ENCODE measurements at regions not wholly inside any gene's neighbourhood (a gene's known extent, or its start where the extent isn't known, plus 50 kb on each side); places are given as distances from the start of the nearest gene placed in this dataset.
A peak's percentile ranks its signal among the peaks of the same experiment; 100 is the strongest.
"Not testable (repeated sequence)": the region's sequence is repeated elsewhere in the genome, so short reads cannot be mapped to it uniquely, and the experiment has no call there.

DNA sequence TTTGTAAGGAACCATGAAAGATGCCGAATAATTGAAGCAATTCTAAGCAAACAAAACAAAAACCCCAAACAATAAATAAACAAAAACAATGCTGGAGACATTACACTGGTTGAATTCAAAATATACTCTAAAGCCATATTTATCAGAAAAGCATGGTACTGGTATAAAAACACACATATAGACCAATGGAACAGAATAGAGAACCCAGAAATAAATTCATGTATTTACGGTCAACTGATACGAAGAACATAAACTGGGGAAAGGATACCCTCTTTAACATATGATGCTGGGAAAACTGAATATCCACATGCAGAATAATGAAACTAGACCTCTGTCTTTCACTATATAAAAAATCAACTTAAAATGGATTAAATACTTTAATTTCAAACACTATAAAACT lies 214.3 kb upstream of the PDZRN3 start:
- Histone ChIP-seq H2AFZ (ENCODE audit: low read depth, low read length) (no peak overlapping the region), H3K27me3 (ENCODE audit: insufficient read depth, low read length) (no peaks in the 10 kb centered on the region), H3K9me3 (ENCODE audit: low read length) (peaks cover 3% of the 10 kb centered on the region), H3K4me3 (ENCODE audit: low read length) (no peak overlapping the region), H3K4me1 (ENCODE audit: insufficient read depth, low read length) (no peaks in the 10 kb centered on the region), H3K36me3 (ENCODE audit: insufficient read depth, low read length) (no peaks in the 10 kb centered on the region)

DNA sequence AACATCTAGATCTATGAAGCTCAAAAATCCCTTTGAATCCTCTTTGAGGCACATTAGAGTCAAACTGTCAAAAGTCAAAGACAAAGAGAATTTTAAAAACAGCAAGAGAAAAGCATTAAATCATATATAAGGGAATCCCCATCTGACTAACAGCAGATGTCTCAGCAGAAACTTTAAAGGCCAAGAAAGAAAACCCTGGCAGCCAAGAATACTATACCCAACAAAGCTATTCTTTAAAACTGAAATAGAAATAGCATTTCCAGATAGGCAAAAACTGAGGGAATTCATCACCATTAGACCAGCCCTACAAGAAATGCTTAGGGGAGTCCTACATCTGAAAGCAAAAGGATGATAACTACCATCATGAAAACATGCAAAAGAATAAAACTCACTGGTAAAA lies 211.2 kb upstream of the PDZRN3 start:
- H3K36me3 ChIP-seq (ENCODE audit: insufficient read depth, low read length) = no peaks in the 10 kb centered on the region
- no peak overlapping the region for H3K4me3 ChIP-seq (ENCODE audit: low read length)
- peaks cover 3% of the 10 kb centered on the region for H3K9me3 ChIP-seq (ENCODE audit: low read length)
- no peaks in the 10 kb centered on the region for H3K27me3 ChIP-seq (ENCODE audit: insufficient read depth, low read length)
- H3K4me1 ChIP-seq (ENCODE audit: insufficient read depth, low read length) = no peaks in the 10 kb centered on the region
- no peak overlapping the region for H2AFZ ChIP-seq (ENCODE audit: low read depth, low read length)

DNA sequence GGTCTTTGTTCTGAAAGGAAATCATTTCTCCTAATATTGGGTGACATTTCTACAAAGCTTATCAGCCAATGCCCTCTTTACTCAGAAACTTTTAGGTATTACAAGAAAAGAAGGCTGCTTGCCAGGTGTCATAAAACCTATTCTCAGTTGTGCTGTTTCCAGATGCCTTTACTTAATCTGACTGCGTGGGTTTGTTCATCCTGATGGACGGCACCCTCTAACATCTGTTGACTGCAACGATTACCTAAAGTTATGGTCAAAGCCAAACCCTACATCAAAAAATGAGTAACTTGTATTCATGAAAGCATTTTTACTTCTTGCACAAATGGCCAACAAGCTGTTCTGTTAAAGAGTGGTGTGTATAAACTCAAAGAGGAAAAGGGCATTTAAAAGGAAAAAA lies 207.7 kb upstream of the PDZRN3 start:
- Histone ChIP-seq H3K4me1 (ENCODE audit: insufficient read depth, low read length) (no peaks in the 10 kb centered on the region), H3K36me3 (ENCODE audit: insufficient read depth, low read length) (no peaks in the 10 kb centered on the region), H3K27me3 (ENCODE audit: insufficient read depth, low read length) (no peaks in the 10 kb centered on the region), H3K4me3 (ENCODE audit: low read length) (no peak overlapping the region), H3K9me3 (ENCODE audit: low read length) (peaks cover 3% of the 10 kb centered on the region), H2AFZ (ENCODE audit: low read depth, low read length) (no peak overlapping the region)

DNA sequence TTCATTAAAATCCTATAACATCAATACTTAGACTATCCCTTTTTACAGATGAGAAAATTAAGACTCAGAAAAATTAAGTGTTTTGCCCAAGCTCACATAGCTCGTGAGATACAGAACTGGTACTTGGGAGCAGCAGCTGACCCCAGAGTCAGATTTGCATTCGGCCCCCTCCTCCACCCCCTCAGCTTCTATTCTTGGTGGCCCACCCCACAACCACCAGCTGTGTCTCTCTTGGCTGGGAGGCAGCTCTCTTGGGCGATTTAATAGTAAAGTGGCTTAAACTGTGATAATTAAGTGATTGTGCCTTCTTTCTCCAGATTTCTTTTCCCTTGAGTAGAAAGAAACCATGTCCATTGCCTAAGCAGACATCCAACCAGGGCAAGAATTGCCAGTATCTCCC lies 203.6 kb upstream of the PDZRN3 start:
- Histone ChIP-seq H3K4me3 (ENCODE audit: low read length) (no peak overlapping the region), H3K4me1 (ENCODE audit: insufficient read depth, low read length) (no peaks in the 10 kb centered on the region), H3K36me3 (ENCODE audit: insufficient read depth, low read length) (no peaks in the 10 kb centered on the region), H2AFZ (ENCODE audit: low read depth, low read length) (no peak overlapping the region), H3K9me3 (ENCODE audit: low read length) (no peaks in the 10 kb centered on the region), H3K27me3 (ENCODE audit: insufficient read depth, low read length) (no peaks in the 10 kb centered on the region)

DNA sequence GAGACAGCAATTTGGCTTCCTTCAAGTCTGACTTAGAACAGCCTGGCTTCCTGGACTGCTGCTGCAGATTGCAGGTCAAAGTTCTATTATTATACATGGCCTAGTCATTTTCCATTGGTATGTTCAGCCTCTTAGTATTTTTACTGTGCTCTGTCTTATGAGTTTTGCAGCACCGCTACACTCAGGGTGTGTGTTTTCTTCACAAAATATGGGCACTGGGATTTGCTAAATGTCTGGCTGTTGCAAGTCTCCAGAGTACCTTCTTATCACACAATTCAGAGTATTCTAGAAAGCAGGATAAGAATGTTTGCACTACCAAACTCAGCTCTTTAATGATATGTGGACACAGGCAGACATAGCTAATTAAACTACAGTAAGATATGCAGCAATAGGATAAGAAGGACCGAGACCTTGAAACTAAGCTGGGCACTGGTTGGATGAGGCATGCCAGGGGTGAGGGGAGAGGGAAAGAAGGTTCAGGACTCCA lies 203.0 kb upstream of the PDZRN3 start:
- H2AFZ ChIP-seq (ENCODE audit: low read depth, low read length) = no peak overlapping the region
- no peaks in the 10 kb centered on the region for H3K9me3 ChIP-seq (ENCODE audit: low read length)
- H3K27me3 ChIP-seq (ENCODE audit: insufficient read depth, low read length) = no peaks in the 10 kb centered on the region
- H3K36me3 ChIP-seq (ENCODE audit: insufficient read depth, low read length) = no peaks in the 10 kb centered on the region
- H3K4me1 ChIP-seq (ENCODE audit: insufficient read depth, low read length) = no peaks in the 10 kb centered on the region
- no peak overlapping the region for H3K4me3 ChIP-seq (ENCODE audit: low read length)

DNA sequence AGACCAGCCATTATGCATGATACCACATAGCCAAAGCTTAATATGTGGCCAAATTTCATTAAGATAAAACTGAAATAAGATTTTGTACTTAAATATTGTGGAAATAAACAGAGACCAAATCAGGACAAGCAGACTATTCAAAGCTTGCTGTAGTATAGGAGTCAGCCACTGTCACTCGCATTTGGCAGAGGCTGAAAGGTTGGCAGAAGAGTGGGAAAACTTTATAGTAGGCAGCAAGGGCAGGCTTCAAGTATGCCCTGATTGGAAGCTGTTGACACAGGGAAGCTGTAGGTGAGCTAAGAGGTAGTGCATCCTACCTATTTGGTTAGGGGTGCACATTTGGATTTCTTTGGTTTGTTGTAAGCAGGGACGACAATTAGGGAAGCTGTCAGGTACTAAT lies 202.5 kb upstream of the PDZRN3 start:
- H3K36me3 ChIP-seq (ENCODE audit: insufficient read depth, low read length) = no peaks in the 10 kb centered on the region
- no peaks in the 10 kb centered on the region for H3K4me1 ChIP-seq (ENCODE audit: insufficient read depth, low read length)
- H3K9me3 ChIP-seq (ENCODE audit: low read length) = no peaks in the 10 kb centered on the region
- H2AFZ ChIP-seq (ENCODE audit: low read depth, low read length) = no peak overlapping the region
- no peaks in the 10 kb centered on the region for H3K27me3 ChIP-seq (ENCODE audit: insufficient read depth, low read length)
- no peak overlapping the region for H3K4me3 ChIP-seq (ENCODE audit: low read length)

DNA sequence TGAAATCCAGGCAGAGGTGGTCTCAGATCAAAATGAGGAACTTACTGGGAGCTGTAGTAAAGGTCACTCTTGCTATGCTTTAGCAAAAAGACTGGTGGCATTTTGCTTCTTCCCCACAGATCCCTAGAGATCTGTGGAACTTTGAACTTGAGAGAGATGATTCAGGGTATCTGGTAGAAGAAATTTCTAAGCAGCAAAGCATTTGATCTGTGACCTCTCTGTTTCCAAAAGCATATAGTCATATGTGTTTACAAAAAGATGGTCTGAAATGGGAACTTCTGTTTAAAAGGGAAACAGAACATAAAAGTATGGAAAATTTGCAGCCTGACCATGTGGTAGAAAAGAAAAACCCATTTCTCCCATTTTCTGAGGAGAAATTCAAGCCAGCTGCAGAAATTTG lies 196.2 kb upstream of the PDZRN3 start:
- H3K27me3 ChIP-seq (ENCODE audit: insufficient read depth, low read length); H3K4me1 ChIP-seq (ENCODE audit: insufficient read depth, low read length); H3K9me3 ChIP-seq (ENCODE audit: low read length); H3K36me3 ChIP-seq (ENCODE audit: insufficient read depth, low read length); H2AFZ ChIP-seq (ENCODE audit: low read depth, low read length); H3K4me3 ChIP-seq (ENCODE audit: low read length): not testable (repeated sequence)

DNA sequence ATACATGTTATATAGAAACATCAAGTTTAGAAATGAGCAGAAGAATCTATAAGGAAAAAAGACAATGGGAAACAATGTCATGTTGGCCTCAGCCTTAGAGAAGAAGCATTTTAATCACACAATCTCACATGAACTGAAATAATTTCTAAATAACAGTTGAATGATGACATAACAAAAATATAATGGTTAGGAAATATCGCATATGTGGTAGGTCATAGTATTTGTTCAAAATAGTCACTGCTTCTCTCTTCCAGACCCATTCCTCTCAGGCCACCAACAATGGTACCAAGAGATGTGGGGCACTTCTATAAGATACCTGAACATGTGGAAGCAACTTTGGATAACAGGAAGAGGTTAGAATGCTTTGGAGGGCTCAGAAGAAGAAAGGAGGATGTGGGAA lies 195.7 kb upstream of the PDZRN3 start:
- Histone ChIP-seq H3K36me3 (ENCODE audit: insufficient read depth, low read length) (no peaks in the 10 kb centered on the region), H3K9me3 (ENCODE audit: low read length) (peaks cover 6% of the 10 kb centered on the region), H3K27me3 (ENCODE audit: insufficient read depth, low read length) (no peaks in the 10 kb centered on the region), H3K4me3 (ENCODE audit: low read length) (no peak overlapping the region), H3K4me1 (ENCODE audit: insufficient read depth, low read length) (no peaks in the 10 kb centered on the region), H2AFZ (ENCODE audit: low read depth, low read length) (no peak overlapping the region)

DNA sequence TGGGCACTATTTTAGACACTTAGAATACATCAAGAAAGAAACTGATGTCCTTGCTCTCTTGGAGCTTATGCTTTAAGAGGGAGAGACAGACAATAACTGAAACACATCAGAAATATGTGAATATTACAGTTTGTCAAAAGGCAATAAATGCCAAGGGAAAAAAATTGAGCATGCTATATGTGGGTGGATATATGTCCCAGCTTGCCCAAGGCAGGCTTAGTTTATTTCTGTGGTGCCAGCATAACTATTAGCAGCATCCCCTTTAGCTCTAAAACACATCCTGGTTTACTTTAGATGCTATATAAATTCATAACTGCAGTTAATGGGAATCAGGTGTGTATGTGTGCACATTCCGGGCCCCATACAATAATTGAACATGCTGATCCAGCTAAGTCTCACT lies 191.2 kb upstream of the PDZRN3 start:
- Histone ChIP-seq H3K4me1 (ENCODE audit: insufficient read depth, low read length) (no peaks in the 10 kb centered on the region), H3K9me3 (ENCODE audit: low read length) (no peaks in the 10 kb centered on the region)

DNA sequence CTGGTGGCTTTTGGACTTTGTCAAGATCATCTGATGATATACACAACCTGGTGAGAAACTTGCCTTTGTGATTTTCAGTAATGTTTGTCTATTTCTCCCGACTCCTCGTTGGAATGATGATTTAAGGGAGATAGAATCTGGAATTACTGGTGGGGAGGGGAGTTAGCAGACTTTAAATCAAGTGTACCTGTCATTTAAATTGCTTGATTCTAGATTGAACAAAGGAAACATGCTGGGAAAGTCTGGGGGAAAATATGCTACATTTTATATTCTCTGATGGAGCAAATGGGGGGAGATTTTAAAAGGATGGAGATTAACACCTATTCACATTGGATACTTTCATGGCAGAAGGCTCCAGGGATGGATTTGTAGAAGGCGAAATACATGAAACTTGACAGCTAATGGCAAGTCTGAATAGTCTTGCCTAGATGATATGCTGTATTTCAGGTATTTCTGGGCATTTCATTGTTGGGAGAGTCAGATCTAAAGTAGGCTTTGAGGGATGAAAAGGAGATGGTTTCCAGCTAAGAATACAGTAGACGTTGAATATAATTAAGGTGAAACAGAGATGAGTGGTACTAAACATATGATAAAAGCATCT lies 189.1 kb upstream of the PDZRN3 start:
- Histone ChIP-seq H3K9me3 (ENCODE audit: low read length) (no peaks in the 10 kb centered on the region), H2AFZ (ENCODE audit: low read depth, low read length) (no peak overlapping the region), H3K27me3 (ENCODE audit: insufficient read depth, low read length) (no peaks in the 10 kb centered on the region), H3K36me3 (ENCODE audit: insufficient read depth, low read length) (no peaks in the 10 kb centered on the region), H3K4me1 (ENCODE audit: insufficient read depth, low read length) (peaks cover 5% of the 10 kb centered on the region), H3K4me3 (ENCODE audit: low read length) (no peak overlapping the region)

More for the DNA sequence above, 191.2 kb upstream of the PDZRN3 start:
- Histone ChIP-seq H3K27me3 (ENCODE audit: insufficient read depth, low read length) (no peaks in the 10 kb centered on the region), H3K4me3 (ENCODE audit: low read length) (no peak overlapping the region), H3K36me3 (ENCODE audit: insufficient read depth, low read length) (no peaks in the 10 kb centered on the region), H2AFZ (ENCODE audit: low read depth, low read length) (no peak overlapping the region)

DNA sequence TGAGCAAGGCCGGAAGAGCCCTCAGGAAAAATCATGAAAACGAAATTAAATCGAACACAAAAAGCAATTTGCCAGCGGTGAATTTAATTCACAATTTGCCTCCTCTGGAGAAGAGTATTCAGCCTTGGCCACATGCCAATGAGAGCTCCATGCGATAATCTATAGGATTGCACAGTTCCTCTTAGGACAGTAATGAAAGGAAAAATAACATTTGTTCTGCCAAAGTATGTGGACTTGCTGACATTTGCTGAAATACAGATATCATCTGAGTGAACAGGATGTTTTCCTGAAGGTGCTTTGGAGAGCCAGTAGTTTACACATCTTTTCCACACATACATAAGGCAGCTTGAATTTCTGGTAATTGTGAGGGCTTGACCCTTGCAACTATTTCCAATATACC lies 188.6 kb upstream of the PDZRN3 start:
- Histone ChIP-seq H2AFZ (ENCODE audit: low read depth, low read length) (no peak overlapping the region), H3K9me3 (ENCODE audit: low read length) (no peaks in the 10 kb centered on the region), H3K36me3 (ENCODE audit: insufficient read depth, low read length) (no peaks in the 10 kb centered on the region), H3K4me3 (ENCODE audit: low read length) (no peak overlapping the region), H3K27me3 (ENCODE audit: insufficient read depth, low read length) (no peaks in the 10 kb centered on the region), H3K4me1 (ENCODE audit: insufficient read depth, low read length) (peaks cover 6% of the 10 kb centered on the region)

DNA sequence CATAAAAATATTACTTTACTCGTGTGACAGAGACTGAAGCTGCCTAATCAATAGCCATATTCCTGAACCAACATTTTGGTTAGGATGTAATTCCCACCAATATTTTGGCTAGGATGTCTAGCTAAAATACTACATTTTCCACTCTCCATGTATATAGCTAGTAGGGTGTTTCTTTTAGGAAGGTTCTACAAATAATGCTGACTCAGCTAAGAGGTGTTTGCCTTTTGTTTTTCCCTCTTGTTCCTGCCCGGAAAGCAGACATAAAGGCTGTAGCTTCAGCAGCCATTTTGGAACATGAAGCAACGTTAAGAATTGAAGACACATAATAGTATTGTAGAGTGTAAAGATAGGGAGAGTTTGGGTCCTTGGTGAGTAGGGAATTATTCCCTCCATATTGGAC lies 187.3 kb upstream of the PDZRN3 start:
- Histone ChIP-seq H3K4me3 (ENCODE audit: low read length) (no peak overlapping the region), H3K36me3 (ENCODE audit: insufficient read depth, low read length) (no peaks in the 10 kb centered on the region), H3K9me3 (ENCODE audit: low read length) (no peaks in the 10 kb centered on the region), H2AFZ (ENCODE audit: low read depth, low read length) (no peak overlapping the region), H3K4me1 (ENCODE audit: insufficient read depth, low read length) (peaks cover 6% of the 10 kb centered on the region), H3K27me3 (ENCODE audit: insufficient read depth, low read length) (no peaks in the 10 kb centered on the region)

DNA sequence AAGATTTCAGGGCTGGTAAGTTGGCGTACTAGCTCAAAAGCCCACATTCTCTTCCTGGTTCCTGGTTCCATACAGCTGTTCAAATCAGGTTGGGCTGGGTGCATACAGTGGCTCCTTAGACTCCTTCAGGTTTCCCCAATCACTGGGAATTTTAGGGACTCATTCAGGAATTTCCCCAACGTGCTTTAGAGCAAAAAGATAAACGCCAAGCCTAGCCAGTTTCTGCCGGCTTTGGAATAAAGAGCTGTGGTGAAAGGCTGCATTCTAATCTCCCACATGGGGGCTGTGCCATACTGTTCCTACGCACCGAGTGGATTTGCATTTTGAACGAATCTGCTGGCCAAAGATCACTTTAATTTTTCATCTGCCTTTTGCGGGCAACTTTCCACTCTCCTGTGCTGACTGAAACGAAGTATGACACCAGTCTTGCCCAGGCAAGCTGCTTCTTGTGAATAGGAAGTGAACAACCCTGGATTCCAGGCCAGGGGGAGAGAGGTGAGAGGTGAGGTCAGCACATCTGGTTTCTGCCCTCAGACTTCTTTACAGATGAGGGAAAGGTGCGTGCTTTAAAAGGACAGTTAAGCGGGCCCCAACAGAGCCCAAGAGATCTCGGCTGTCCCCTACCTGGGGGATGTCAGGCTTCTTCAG lies 184.2 kb upstream of the PDZRN3 start:
- H2AFZ ChIP-seq (ENCODE audit: low read depth, low read length) = peak overlapping the region; percentile 34
- peaks cover 6% of the 10 kb centered on the region for H3K4me1 ChIP-seq (ENCODE audit: insufficient read depth, low read length)
- H3K4me3 ChIP-seq (ENCODE audit: low read length) = no peak overlapping the region
- H3K27me3 ChIP-seq (ENCODE audit: insufficient read depth, low read length) = no peaks in the 10 kb centered on the region
- H3K36me3 ChIP-seq (ENCODE audit: insufficient read depth, low read length) = no peaks in the 10 kb centered on the region
- no peaks in the 10 kb centered on the region for H3K9me3 ChIP-seq (ENCODE audit: low read length)

DNA sequence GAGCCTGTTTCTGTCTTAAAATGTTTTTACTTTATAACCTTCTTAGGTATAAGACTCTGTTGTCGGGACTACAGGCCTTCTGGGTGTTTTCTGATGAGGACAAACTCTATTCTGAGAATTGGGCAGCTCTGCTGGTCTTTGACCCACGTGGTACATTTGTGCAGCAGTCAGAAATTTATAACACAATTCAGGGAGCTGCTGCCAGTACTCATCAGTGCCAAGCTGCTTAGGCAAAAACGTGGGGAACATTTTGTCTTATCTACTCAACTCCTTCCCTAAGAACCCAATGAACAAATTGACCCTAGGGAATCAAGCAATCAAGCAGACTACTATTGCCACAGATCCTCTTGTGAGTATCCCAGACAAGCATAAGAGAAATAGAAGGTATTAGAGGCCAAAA lies 180.7 kb upstream of the PDZRN3 start:
- H3K27me3 ChIP-seq (ENCODE audit: insufficient read depth, low read length) = no peaks in the 10 kb centered on the region
- peaks cover 6% of the 10 kb centered on the region for H3K4me1 ChIP-seq (ENCODE audit: insufficient read depth, low read length)
- H3K4me3 ChIP-seq (ENCODE audit: low read length) = no peak overlapping the region
- no peak overlapping the region for H2AFZ ChIP-seq (ENCODE audit: low read depth, low read length)
- no peaks in the 10 kb centered on the region for H3K9me3 ChIP-seq (ENCODE audit: low read length)
- H3K36me3 ChIP-seq (ENCODE audit: insufficient read depth, low read length) = no peaks in the 10 kb centered on the region

All from neuron (in vitro differentiated cells).